HG03159 (cell line): ENCODE measurements at regions not wholly inside any gene's neighbourhood (a gene's known extent, or its start where the extent isn't known, plus 50 kb on each side); places are given as distances from the start of the nearest gene placed in this dataset.
A peak's percentile ranks its signal among the peaks of the same experiment; 100 is the strongest.

Source experiments
- ATAC-seq: cut with Tn5 transposase; IDR thresholded peaks from one replicate; pipeline ENCODE4 v1.9.1; 2021; ENCODE audit warnings: mild to moderate bottlenecking, moderate library complexity; ENCODE audit not compliant: unreplicated experiment

DNA sequence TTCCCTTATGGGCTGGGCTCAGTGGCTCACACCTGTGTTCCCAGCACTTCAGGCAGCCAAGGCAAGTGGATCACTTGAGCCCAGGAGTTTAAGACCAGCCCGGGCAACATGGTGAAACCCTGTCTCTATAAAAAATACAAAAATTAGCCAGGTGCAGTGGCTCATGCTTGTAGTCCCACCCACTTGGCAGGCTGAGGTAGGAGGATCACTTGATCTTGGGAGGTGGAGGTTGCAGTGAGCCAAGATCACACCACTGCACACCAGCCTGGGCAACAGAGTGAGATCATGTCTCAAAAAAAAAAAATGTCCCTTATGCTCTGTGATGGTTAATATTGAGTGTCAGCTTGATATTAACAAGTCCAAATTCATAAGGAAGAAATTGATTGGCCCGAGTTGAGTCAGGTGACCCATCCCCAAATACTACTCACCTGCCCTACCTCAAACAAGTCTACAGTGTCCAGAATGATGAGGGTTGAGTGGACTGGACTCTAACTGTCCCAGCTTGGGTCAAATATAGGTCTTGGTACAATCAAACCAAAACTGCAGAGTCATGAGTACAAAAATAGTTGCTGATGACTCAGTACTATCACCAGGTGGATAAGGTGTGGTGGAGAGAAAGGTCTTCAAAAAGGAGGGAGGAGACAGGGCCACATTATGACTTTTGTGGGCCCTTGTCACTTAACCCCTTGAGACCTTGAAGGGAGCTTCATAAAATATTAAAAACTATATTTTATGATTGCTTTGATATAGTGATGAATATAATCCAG, 161.0 kb downstream of the ZNF326 start:
- ATAC-seq: no peak

DNA sequence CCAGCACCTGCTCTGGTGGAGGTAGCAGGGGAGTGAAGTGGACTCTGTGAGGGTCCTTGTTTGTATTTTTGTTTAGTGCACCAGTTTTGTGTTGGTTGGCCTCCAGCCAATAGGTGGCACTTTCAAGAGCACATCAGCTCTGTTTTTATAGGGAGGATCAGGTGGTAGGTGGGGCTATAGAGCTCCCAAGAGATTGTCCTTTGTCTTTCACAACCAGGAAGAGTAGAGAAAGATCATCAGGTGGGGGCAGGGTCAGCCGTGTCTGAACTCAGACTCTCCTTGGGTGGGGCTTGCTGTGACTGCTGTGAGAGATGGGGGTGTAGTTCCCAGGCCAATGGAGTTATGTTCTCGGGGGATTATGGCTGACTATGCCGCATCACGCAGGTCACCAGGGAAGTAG, 159.8 kb downstream of the ZNF326 start:
- ATAC-seq: no peak

DNA sequence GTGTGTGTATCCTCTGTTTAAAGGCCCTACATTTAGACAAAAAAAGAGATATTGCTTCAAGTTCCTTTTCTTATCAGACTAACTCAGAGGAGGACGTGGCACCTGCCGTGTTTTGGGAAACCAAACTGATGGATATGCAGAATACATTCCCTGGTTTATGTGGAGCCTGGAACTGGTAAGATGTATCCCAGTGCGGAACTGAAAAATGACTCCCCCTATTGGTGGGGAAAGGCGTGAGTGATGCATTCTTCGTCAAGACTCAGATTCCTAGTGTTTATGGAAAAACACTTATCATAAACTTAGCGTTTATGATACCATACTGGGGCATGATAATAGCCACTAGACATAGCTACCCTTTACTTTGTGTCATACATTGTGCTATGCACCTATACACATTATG, 154.2 kb downstream of the ZNF326 start:
- ATAC-seq: no peak

DNA sequence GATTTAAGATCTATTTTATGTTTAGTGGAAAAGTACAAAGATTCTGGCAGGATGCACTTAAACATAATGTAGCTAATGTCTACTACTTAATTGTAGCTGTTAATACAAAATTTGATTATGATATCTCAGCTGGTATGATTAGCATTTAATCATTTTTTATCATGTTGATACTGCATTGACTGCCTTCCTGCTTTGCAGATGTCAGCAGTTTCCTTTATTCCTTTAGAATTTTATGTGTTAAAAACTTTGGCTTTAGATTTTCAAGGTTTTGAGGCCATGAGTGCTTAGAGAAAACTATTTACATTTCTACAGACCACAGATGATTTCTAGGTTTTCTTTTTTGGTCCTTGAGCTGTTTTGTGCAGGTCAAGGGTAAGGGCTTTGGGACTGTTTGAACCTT, 152.2 kb downstream of the ZNF326 start:
- no peak for ATAC-seq

DNA sequence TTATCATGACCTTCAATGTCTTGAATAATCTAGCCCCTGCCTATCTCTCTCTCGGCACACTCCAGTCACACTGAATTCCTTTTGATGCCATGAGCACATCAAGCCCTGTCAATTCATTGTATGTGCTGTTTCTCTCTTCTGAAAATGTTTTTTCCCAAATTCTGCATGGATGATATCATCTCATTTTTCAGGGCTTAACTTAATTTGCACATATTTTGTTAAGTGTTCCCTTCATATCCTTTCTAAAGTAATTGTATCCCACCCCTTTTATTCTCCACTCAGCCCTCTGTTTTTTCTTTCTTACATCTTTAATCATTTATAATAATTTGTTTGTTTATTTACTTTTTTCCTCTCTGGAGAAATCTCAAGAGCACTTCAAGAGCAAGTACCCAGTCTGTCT, 149.9 kb downstream of the ZNF326 start:
- no peak for ATAC-seq

DNA sequence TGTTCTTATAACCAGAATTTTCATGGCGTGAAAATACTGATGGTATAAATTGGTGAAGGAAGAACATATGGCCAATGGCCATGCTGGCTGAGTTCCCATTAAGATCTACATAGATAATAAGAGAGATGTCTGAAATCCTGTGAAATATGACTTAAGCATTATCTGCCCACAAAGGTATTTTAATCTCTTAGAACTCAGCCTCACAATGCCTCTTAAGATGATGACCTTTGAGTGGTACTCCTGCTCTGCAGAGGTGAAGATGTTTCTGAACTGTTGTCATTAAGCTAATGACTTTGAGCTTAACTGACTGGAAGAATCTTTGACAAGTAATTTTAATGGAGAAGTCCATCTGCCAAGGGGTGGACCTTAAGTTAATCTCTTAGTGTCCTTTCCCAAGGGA, 148.7 kb downstream of the ZNF326 start:
- ATAC-seq: no peak

DNA sequence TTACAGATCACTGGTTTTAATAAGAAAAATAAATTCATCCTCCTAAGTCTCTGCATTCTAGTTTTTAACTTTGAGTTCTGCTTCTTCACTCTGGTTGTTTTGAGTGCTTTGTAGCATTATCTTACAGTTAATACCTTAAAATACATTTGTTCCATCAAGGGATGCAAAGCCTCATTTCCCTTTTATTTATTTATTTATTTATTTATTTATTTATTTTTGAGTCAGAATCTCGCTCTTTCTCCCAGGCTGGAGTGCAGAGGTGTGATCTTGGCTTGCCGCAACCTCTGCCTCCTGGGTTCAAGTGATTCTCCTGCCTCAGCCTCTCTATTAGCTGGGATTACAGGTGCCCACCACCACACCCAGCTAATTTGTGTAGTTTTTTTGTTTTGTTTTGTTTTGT, 147.8 kb downstream of the ZNF326 start:
- no peak for ATAC-seq

DNA sequence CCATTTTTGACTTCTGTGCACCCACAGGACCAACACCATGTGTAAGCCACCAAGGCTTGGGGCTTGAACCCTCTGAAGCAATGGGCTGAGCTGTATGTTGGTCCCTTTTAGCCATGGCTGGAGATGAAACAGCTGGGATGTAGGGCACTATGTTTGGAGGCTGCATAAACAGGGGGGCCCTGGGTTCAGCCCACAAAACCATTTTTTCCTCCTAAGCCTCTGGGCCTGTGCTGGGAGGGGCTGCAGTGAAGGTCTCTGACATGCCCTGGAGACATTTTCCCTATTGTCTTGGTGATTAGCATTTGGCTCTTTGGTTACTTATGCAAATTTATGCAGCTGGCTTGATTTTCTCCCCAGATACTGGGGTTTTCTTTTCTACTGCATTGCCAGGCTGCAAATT, 144.9 kb downstream of the ZNF326 start:
- no peak for ATAC-seq

DNA sequence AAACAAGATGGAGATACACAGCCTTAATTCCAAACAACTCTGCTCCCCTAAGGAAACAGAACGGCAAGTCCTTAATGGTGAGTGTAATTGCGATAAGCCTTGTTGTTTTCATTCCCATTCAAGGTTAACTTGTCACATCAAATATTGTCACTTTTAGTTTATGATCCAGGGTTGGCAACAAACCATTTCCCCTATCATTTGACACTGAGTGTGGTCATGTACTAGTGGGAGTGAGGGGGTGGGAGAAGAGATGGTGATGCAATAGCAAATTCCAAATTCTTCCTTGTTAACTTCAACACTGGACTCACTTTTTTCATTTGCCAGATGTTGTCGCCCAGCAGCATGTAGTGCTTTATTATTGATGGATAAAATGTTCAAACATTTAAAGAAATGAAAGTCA, 140.4 kb downstream of the ZNF326 start:
- no peak for ATAC-seq

DNA sequence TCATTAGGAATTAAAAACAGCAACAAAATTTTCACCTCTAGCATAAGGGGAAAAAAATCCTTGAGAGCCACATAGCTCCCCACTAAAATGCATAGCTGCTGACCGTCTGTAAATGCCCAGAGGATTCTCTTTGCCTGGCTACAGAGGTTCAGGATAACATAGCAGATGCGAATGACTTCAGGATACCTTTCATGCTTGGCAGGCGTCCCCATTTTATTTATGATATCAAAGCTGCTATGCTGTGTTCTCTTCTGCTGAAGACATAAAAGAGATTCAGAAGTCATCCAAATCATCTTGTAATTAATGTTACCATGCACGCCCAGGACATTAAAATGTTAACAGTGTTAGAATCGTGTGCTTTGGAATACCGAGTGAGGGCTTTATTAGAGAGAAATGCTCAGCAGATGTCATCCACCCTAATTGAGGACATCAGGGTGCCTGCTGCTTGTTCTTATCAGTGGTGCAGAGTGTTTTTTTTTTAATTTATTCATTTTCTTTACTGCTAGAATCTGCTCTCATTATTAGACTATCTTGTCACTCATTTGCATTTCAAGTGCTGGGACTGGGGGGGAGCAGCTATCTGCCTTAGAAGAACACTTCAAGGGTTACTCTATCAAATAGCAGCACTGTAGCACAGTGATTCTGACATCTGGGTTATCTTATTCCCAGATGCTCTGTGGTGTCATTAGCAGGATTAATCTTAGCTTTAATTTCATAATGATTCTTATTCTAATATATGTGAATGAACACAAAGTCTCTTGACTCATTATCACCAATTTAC, 139.5 kb downstream of the ZNF326 start:
- ATAC-seq: no peak

DNA sequence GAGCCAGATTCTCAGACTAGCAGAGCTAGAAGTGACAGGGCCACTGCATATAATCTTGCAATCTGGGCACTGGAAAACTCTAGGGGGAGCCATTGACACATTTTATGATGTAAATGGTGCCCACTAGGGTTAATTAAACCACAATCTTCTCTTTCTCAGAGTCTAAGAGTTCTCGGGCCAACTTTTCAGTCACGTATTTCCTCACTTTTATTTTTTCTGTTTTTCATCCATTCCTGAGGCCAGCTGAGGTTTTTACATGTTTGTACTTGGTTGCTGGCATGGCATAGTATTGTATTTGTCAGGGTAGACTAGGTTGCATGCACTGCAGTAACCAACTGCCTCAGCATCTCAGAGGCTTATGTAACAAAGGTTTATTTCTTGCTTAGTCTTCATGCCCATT, 138.2 kb downstream of the ZNF326 start:
- ATAC-seq: no peak

DNA sequence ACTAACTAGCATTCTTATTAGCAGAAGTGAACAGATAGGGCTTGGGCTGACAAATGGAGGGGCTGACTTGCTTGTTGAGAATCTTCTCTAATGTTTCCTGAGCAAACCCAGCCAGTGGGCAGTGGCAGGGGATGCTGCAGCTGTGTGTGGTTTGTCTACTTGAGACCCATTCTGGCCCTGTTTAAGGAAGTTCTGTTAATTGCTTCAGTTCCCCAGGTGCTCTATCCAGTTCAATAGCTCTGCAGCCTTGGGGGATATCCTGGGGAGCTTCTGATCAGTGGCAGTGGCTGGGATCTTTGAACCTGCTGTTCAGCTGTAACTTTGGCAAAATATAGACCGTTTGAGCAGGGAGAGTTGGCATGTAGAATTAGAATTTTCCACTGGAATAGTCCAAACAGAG, 137.4 kb downstream of the ZNF326 start:
- no peak for ATAC-seq

DNA sequence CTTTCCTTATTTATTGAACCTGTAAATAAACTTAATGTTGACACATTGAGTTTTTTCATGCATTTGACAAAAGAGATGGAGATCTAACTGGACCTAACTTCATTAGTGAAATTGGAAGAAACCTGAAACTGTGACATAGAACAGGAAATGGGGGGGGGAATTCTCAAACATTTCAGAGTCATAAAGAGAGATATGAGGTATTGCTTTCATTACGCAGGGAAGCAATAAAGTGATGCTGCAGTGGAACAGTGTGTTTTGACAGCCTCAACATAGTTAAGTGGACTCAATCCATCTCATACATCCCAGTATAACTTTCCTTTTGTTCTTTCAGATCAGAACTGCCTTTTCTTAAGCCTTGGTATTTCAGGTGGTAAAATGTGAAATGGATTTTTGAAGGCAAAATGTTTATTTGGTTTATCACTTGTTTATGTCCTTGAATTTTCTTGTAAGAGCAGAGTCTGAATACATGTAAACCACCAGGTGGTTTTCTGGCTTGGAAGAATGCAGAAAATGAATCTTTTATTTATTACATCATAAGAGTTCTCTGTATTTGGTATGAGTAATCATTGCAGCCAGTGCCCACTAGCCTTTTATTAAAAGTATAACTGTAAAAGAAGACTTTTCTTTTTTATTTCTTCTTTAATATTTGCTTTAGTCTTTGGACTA, 132.5 kb downstream of the ZNF326 start:
- ATAC-seq: peak; percentile 74

DNA sequence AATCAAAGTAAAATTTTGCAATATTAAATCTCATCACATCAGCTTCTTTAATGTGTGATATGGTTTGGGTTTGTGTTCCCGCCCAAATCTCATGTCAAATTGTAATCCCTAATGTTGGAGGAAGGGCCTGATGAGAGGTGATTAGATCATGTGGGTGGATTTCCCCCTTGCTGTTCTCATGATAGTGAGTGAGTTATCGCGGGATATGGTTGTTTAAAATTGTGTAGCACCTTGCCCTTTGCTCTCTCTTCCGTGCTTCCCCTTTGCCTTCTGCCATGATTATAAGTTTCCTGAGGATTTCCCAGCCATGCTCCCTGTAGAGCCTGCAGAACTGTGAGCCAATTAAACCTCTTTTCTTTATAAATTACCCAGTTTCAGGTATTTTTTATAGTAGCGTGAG, 131.9 kb downstream of the ZNF326 start:
- no peak for ATAC-seq

DNA sequence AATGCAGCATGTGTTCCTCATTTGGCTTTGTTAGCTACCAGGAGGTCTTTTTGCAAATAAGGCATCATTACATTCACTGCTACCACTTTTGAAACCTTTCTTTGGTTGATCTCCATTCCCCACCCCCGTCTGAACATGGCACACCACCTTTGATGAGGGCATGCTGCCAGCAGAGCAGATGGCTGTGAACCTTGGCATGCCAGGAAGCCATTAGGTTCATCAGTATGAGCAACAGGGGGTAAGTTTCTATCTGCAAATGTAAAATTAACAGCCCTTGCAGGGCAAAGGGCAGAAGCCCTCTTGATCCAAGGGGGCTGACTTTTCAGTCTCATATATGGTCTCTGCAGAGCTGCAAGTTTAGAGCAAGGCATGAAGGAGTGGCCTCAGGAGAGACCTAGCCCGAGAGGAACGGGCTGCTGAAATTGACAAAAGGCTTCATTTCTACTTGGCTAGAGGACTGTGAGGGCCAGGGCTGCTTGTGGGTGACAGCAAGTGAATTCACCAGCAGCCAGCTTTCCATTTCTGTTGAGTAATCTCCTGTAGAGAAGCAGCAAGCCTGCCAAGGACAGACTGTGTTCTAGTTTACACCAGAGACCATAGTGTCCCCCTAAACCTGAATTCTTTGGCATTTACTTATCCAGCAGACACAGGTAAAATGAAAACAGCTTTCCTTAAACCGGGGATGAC, 127.9 kb downstream of the ZNF326 start:
- no peak for ATAC-seq

DNA sequence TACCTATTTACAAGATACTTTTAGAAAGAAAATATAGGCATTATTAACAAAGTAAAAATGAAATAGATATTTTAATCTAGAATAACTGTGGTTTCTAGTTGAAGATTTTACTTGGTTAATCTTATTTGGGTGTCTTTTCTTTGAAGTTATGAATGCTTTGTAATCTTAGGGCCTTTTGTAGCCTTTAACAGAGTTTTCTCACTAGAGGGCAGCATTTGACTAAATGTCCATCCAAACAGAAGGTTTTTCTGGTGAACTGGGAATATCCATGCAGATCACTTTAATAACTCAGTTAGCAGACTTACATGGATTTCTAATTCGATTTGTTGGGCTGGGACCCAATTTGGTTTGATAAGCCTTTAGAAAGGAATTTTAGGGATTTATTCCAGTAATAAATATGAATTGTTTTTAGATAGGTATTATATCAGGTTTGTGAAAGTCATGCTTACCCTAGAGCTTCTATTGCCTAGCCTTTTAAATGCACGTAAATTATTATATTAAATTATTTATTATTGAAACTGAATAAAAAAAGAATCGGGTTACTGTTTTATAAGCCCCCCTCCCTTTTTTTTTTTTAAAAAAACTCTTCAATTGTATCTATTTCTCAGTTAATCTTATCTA, 119.7 kb downstream of the ZNF326 start:
- no peak for ATAC-seq

DNA sequence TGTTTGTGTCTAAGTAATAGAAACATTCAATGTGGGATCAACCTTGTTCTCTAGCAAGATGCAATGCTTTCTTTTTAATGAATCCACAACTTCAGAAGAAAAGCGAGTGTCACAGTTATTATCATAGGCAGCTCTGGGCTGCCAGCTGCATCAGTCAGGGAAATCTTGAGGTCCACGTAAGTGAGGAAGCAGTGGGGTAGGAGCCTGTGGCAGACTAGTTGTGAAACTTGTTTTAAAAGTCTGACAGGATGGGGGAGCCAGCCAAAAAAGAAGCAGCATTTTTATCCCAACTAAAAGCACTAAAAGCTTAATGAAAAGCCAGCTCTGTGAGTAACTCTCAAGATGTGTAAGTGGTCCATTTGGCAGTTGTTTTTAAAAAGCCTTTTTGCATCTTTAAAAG, 113.1 kb downstream of the ZNF326 start:
- no peak for ATAC-seq

DNA sequence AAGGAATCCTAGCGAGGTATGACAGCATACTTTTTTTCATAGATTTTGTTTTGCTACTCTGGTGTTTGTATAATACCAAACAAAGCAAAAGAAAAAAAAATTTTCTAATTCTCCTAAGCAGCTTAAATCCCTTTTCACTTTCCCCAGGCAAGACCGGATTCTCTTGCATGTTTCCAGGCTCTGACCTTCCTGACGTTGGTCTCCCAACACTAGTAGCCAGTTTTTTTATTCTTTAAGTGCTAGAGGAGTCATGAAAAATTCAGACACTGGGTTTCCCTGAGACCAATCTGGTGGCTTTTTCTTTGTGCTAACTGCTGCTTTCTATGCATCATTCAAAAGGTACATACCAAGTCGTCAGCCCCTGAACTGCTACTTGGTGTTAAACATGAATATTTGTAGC, 111.4 kb downstream of the ZNF326 start:
- no peak for ATAC-seq

DNA sequence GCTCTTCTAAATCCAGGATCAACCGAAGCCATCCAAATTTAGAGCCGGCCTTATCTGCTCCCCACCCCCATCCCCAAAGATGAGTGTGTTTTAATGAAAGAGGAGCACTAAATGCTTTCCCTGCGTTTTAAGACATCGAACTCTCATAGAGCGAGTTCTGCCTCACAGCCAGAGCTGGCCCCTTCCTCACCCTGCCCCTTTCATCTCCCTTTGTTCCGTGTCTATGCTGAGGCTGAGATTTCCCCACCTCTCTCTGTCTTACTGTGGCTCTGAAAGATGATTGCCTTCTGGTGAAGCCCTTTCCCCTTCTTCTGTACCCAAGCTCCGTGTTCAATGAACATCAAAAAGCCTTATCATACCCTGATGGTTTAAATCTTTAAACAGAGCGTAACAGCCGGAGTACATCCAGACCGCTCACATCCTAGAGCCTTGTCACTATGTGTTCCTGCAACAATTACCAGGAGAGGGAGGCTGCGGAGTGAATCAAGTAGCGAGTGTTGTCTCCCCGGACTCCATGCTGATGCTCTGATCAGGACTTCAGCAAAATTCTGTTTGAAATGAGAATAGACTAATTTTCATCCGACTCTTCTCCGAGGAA, 110.1 kb downstream of the ZNF326 start:
- ATAC-seq: no peak

DNA sequence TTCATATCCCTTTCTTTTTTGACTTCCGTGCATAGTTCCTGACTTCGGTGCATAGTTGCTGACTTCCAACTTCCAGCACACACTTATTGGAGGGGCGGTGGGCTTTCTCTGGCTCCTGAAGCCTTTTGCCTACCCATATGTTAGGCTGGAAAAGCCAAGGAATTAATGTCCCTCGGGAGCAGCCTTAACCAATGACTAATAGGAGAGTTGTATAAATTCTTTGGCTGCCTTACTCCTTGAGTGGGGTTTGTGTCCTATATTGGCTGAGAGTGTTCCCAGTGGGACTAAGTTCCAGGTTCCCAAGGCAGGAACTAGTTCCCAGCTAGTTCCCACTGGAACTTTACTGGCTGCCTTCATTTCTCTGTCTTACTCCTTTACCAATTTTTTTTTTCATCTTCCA, 105.7 kb downstream of the ZNF326 start:
- ATAC-seq: no peak

DNA sequence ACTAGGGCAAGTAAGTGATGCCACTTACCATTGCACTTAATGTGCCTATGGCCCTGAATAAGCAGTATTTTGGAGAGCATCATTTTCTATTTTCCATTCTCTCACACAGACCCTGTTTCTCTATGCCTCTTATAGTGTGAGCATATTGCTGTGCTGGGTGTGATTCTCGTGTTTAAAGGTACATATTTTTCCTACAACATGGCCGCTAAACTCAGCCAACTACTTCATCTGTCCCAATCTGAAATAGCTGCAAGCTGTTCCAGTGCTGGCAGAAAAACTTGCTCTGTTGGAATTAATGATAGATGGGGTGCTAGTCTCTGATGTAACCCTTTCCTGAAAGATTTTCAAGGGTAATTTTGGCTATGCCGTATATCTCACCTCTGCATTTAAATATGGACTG, 97.5 kb downstream of the ZNF326 start:
- ATAC-seq: no peak
